ENCODE measurements at regions not wholly inside any gene's neighbourhood (a gene's known extent, or its start where the extent isn't known, plus 50 kb on each side); places are given as distances from the start of the nearest gene placed in this dataset.

GRCh38 chr2:120401275-120402066 lies 55.5 kb downstream of the INHBB start:
- H3K27me3 ChIP-seq: peaks cover 16% of the 10 kb centered on the region
- DNase-seq (ENCODE audit: low read depth in 1 of 2, low spot score in 1 of 2): no peak
- H3K4me3 ChIP-seq: no peak overlapping the region

GRCh38 chr2:120402067-120402433 lies 56.1 kb downstream of the INHBB start:
- peak in 1 of 2 donors; percentile 51 for DNase-seq (ENCODE audit: low read depth in 1 of 2, low spot score in 1 of 2)
- H3K27ac ChIP-seq: no peak overlapping the region
- peaks cover 4% of the 10 kb centered on the region for H3K4me1 ChIP-seq (ENCODE audit: low read depth)
- H3K36me3 ChIP-seq: no peaks in the 10 kb centered on the region
- H3K4me3 ChIP-seq: no peak overlapping the region
- H3K9me3 ChIP-seq (ENCODE audit: low read depth): no peaks in the 10 kb centered on the region
- H3K27me3 ChIP-seq: peaks cover 16% of the 10 kb centered on the region
- TF ChIP-seq, protein P1, sequence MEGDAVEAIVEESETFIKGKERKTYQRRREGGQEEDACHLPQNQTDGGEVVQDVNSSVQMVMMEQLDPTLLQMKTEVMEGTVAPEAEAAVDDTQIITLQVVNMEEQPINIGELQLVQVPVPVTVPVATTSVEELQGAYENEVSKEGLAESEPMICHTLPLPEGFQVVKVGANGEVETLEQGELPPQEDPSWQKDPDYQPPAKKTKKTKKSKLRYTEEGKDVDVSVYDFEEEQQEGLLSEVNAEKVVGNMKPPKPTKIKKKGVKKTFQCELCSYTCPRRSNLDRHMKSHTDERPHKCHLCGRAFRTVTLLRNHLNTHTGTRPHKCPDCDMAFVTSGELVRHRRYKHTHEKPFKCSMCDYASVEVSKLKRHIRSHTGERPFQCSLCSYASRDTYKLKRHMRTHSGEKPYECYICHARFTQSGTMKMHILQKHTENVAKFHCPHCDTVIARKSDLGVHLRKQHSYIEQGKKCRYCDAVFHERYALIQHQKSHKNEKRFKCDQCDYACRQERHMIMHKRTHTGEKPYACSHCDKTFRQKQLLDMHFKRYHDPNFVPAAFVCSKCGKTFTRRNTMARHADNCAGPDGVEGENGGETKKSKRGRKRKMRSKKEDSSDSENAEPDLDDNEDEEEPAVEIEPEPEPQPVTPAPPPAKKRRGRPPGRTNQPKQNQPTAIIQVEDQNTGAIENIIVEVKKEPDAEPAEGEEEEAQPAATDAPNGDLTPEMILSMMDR (IDR thresholded peaks at IDR 0.05; ENCODE audit: low read depth, low read length): no peak

More at GRCh38 chr2:120401275-120402066, 55.5 kb downstream of the INHBB start:
- TF ChIP-seq, protein P1 (IDR thresholded peaks at IDR 0.05; ENCODE audit: low read depth, low read length): no peak
- no peak overlapping the region for H3K27ac ChIP-seq
- no peaks in the 10 kb centered on the region for H3K9me3 ChIP-seq (ENCODE audit: low read depth)
- H3K36me3 ChIP-seq: no peaks in the 10 kb centered on the region
- H3K4me1 ChIP-seq (ENCODE audit: low read depth): peaks cover 4% of the 10 kb centered on the region

GRCh38 chr2:120402508-120402907 lies 56.6 kb downstream of the INHBB start:
- Histone ChIP-seq H3K4me1 (ENCODE audit: low read depth) (peaks cover 4% of the 10 kb centered on the region), H3K27me3 (peaks cover 16% of the 10 kb centered on the region), H3K27ac (no peak overlapping the region), H3K9me3 (ENCODE audit: low read depth) (no peaks in the 10 kb centered on the region), H3K36me3 (no peaks in the 10 kb centered on the region), H3K4me3 (no peak overlapping the region)
- DNase-seq (ENCODE audit: low read depth in 1 of 2, low spot score in 1 of 2): no peak
- TF ChIP-seq, protein P1 (IDR thresholded peaks at IDR 0.05; ENCODE audit: low read depth, low read length): no peak

DNA sequence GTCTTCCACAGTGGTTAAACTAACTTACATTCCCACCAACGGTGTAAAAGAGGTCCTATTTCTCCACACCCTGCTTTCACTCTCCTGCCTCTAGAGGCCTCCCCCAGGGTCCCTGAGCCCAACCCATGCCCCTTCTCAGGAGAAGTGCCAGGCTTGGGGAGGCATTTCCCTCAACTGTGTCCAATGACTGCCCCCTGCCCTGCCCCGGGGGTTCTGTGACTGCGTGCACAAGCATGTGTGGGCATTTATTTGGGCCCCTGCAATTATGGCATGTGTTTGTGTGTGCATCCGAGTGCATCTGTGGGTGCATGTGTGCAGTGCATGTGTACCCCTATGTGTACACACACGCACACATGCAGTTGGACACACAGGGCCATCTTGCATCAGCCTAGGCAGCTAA lies 57.3 kb downstream of the INHBB start:
- peaks cover 4% of the 10 kb centered on the region for H3K4me1 ChIP-seq (ENCODE audit: low read depth)
- H3K4me3 ChIP-seq: no peak overlapping the region
- no peak for DNase-seq (ENCODE audit: low read depth in 1 of 2, low spot score in 1 of 2)
- peaks cover 16% of the 10 kb centered on the region for H3K27me3 ChIP-seq
- H3K9me3 ChIP-seq (ENCODE audit: low read depth): no peaks in the 10 kb centered on the region
- no peak overlapping the region for H3K27ac ChIP-seq
- H3K36me3 ChIP-seq: no peaks in the 10 kb centered on the region
- TF ChIP-seq, protein P1 (IDR thresholded peaks at IDR 0.05; ENCODE audit: low read depth, low read length): no peak

- no peak for DNase-seq (ENCODE audit: low read depth in 1 of 2, low spot score in 1 of 2)
Observed at GRCh38 chr2:120403676-120404075, 57.7 kb downstream of the INHBB start.

More at GRCh38 chr2:120403676-120404075, 57.7 kb downstream of the INHBB start:
- Histone ChIP-seq H3K9me3 (ENCODE audit: low read depth) (no peaks in the 10 kb centered on the region), H3K27me3 (peaks cover 16% of the 10 kb centered on the region), H3K36me3 (no peaks in the 10 kb centered on the region), H3K4me1 (ENCODE audit: low read depth) (peaks cover 4% of the 10 kb centered on the region), H3K4me3 (no peak overlapping the region), H3K27ac (no peak overlapping the region)
- TF ChIP-seq, protein P1 (IDR thresholded peaks at IDR 0.05; ENCODE audit: low read depth, low read length): no peak

Data from cardiac muscle cell (in vitro differentiated cells and primary cell).